Activated CD4-positive, alpha-beta T cell treated with anti-CD3 and anti-CD28 coated beads for 36 hours (primary cell): ENCODE measurements at regions not wholly inside any gene's neighbourhood (a gene's known extent, or its start where the extent isn't known, plus 50 kb on each side); places are given as distances from the start of the nearest gene placed in this dataset.

Source experiments
- ATAC-seq: fragments of 200-7000 bp; cut with Tn5 transposase; one replicate; pipeline ENCODE4 v1.10.0; 2021; ENCODE audit warnings: mild to moderate bottlenecking, moderate library complexity
- CTCF ChIA-PET: fragments of 350-600 bp; sonication (Branson Sonifier 250); formaldehyde crosslinking; loops from one replicate; lab custom pipeline; 2021; ENCODE audit warnings: antibody characterized with exemption; lab: Charles Lee
- POLR2A ChIA-PET: fragments of 350-600 bp; sonication (Branson Sonifier 250); formaldehyde crosslinking; loops from one replicate; lab custom pipeline; 2021; ENCODE audit warnings: antibody characterized with exemption, inconsistent platforms; lab: Charles Lee
- DNase-seq: peaks from one replicate; pipeline ENCODE4 v3.0.0-alpha.2; 2020
- H3K27ac Mint-ChIP-seq: one replicate; pipeline ENCODE4 v1.8.0; 2021; ENCODE audit warnings: mixed read lengths
- H3K27me3 Mint-ChIP-seq: one replicate; pipeline ENCODE4 v1.8.0; 2021; ENCODE audit warnings: mixed read lengths
- H3K36me3 Mint-ChIP-seq: one replicate; pipeline ENCODE4 v1.8.0; 2021; ENCODE audit warnings: low read depth, mixed read lengths
- H3K4me1 Mint-ChIP-seq: one replicate; pipeline ENCODE4 v1.8.0; 2021; ENCODE audit warnings: mixed read lengths
- H3K4me3 Mint-ChIP-seq: one replicate; pipeline ENCODE4 v1.8.0; 2021; ENCODE audit warnings: mild to moderate bottlenecking, moderate library complexity, mixed read lengths
- H3K9me3 Mint-ChIP-seq: one replicate; pipeline ENCODE4 v1.8.0; 2021; ENCODE audit warnings: low read depth, mixed read lengths
- intact Hi-C, 2 experiments: fragments of 100-400 bp; cut with DNase I in 1 of 2; cut with micrococcal nuclease in 1 of 2; formaldehyde crosslinking; loops; one replicate each; pipeline versions ENCODE4 v1.14.2 to v1.15.1; 2022 to 2024; cut with DNase I, micrococcal nuclease

DNA sequence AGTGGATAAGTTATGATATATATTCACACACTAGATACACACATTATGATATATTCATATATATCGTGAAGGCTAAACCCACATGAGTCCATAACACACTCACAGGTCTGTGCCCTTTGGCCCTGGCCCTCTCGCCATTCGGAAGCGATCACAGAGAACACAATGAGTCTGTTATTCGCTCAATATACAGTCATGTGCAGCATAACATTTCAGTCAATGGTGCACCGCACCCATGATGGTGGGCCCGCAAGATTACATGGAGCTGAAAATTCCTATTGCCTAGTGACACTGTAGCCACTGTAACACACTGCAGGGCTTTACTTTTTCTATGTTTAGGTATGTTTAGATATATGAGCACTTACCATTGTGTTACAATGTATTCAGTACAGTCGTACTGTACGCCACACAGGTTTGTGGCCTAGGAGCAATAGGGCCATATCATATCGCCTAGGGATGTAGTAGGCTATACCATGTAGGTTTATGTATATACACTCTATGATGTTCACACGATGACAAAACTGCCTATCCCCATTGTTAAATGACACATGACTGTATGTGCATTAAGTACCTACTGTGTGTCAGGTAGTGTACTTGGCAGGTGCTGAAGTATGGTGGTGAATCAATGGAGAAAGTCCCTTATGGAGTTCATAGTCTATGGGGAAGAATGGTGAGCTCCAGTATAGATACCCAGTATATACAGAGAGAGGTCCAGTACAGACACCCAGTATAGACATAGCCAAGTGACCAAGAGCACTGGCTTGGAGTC is 198.8 kb upstream of the KLF14 start:
- peak; percentile 17 for ATAC-seq
- Mint-ChIP-seq H3K9me3 (no peaks in the 10 kb centered on the region), H3K4me3 (no peak overlapping the region), H3K27ac (no peak overlapping the region), H3K4me1 (peaks cover 87% of the 10 kb centered on the region), H3K27me3 (no peaks in the 10 kb centered on the region), H3K36me3 (peaks cover 80% of the 10 kb centered on the region)
- intact Hi-C loops, result no loop called here
- CTCF ChIA-PET, result interaction anchor here (1.4 to 5.4 kb wide), 3 partner anchors 12 to 107 kb away, joined by 7 to 23 read pairs (median 17); no protein-coding TSS in a partner anchor
- no peak for DNase-seq
- POLR2A ChIA-PET, result no interaction called here

DNA sequence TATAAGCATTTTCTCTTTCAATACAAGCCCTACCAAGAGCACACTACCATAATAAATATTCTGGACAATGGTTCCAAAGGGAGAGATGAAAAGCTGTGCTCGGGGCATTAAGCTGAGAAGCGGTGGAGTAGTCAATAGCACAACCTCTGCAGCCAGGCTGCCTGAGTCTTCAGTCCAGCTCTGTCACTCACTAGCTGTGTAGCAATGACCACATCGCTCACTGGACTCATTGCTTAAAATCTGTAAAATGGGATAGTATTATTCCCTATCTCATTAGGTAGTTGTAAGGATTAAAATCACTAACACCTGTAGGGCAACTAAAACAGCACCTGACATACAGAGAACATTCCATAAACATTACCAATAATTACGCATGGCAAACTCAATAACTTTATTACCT is 199.9 kb upstream of the KLF14 start:
- peaks cover 78% of the 10 kb centered on the region for H3K36me3 Mint-ChIP-seq
- H3K4me3 Mint-ChIP-seq, result no peak overlapping the region
- POLR2A ChIA-PET, result interaction anchor here (0.6 kb wide), 1 partner anchor 643 kb away, joined by 3 read pairs; no protein-coding TSS in a partner anchor
- H3K9me3 Mint-ChIP-seq, result no peaks in the 10 kb centered on the region
- DNase-seq, result no peak
- no peaks in the 10 kb centered on the region for H3K27me3 Mint-ChIP-seq
- ATAC-seq, result no peak
- CTCF ChIA-PET, result interaction anchor here (1.1 to 5.4 kb wide), 3 partner anchors 11 to 106 kb away, joined by 3 to 17 read pairs (median 4); no protein-coding TSS in a partner anchor
- H3K27ac Mint-ChIP-seq, result peak overlapping the region; percentile 72
- H3K4me1 Mint-ChIP-seq, result peaks cover 87% of the 10 kb centered on the region
- intact Hi-C loops, result no loop called here

DNA sequence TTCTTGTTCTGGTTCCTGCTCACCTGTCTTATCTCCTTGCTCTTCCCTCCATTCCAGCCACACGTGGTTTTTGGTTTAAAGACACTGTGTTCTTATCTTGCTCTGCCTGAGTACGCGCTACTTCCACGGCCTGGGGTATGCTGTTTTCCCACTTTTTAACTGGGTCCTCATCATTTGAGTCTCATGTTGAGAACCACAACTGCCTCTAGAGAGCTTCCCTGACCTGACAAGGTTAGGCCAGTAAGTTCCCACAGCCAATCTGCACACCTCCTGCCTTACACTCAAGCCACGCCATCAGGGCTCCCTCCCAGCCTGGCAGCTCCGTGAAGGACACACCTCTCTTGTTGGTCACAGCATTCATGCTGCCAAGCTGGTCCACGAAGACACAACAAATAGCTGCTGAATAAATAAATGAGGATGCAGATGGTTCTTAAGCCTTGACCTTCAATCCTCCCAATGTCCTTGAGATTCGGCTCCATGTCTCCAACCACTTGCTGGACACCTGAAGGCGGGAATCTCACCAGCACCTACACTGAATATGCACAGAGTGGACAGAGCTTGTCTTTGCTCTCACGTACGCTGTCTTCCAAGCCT is 201.7 kb upstream of the KLF14 start:
- Mint-ChIP-seq H3K4me3 (peak overlapping the region; percentile 2), H3K27ac (peak overlapping the region; percentile 83), H3K27me3 (no peaks in the 10 kb centered on the region), H3K4me1 (peaks cover 89% of the 10 kb centered on the region), H3K9me3 (no peaks in the 10 kb centered on the region), H3K36me3 (peaks cover 79% of the 10 kb centered on the region)
- ATAC-seq (no peak), DNase-seq (no peak)
- ChIA-PET CTCF (interaction anchor here (0.8 to 0.9 kb wide), 2 partner anchors 19 to 38 kb away, joined by 3 to 5 read pairs; no protein-coding TSS in a partner anchor), POLR2A (interaction anchor here (0.6 to 2.6 kb wide), 4 partner anchors 15 to 160 kb away, joined by 3 to 12 read pairs (median 5); no protein-coding TSS in a partner anchor)
- intact Hi-C loops, result no loop called here

DNA sequence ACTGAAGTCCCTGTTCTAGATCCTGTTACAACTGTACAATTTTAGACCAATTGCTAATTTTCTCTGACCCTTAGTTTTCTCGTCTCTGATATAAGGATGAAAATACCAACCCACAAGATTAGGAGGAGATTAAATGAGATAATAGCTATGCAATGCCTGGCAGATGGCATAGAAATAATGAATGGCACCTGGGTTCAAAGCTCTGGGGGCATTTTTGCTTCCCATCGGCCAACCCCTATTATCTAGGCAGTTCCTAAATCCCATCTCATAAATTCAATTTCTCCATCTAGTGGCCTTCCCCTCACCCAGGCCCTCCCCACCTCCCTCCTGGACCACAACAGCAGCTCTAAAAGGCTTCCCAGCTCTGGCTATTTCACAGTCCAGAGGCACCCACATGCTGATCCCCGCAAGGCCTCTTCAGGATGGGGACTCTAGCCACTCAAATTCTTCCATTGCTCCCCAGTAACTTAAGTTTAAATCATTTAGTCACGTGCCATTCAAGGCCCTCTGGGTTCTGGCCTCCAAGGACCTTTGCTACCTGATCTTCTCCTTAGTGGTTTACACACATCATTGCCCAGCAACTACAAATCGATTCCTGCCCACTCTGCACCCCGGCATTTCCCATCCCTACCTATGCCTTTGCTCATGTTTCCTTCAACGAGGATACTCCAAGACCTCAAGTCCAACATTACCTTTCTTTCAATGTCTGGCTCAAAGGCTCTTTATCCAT is 202.4 kb upstream of the KLF14 start:
- ChIA-PET CTCF (interaction anchor here (0.7 to 0.9 kb wide), 3 partner anchors 18 to 49 kb away, joined by 3 to 5 read pairs (median 4); no protein-coding TSS in a partner anchor), POLR2A (interaction anchor here (2.6 kb wide), 1 partner anchor 23 kb away, joined by 12 read pairs; no protein-coding TSS in a partner anchor)
- H3K4me3 Mint-ChIP-seq, result peak overlapping the region; percentile 9
- peaks cover 89% of the 10 kb centered on the region for H3K4me1 Mint-ChIP-seq
- no peak for DNase-seq
- no peaks in the 10 kb centered on the region for H3K27me3 Mint-ChIP-seq
- intact Hi-C loops, result no loop called here
- ATAC-seq, result no peak
- peaks cover 81% of the 10 kb centered on the region for H3K36me3 Mint-ChIP-seq
- peak overlapping the region; percentile 83 for H3K27ac Mint-ChIP-seq
- H3K9me3 Mint-ChIP-seq, result no peaks in the 10 kb centered on the region

DNA sequence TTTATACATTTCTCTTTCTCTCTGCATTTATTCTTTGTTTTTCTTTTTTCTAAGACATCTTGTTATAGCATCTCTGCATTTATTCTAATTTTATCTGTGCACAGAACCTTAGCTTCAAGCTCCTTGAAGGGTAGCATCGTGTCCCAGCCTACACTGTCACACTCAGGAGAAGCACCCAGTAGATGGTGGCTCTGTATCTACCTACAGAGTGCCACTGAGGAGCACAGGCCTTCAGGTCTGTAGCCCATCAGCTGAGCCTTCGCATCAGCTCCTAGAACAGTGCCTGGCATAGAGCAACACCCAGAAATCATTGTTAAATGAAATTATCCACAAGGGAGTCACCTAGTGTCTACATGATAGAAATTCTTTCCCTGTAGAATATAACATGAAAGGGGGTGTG is 203.0 kb upstream of the KLF14 start:
- DNase-seq (no peak), ATAC-seq (no peak)
- Mint-ChIP-seq H3K4me3 (peak overlapping the region; percentile 9), H3K4me1 (peaks cover 90% of the 10 kb centered on the region), H3K27me3 (no peaks in the 10 kb centered on the region), H3K36me3 (peaks cover 86% of the 10 kb centered on the region), H3K9me3 (no peaks in the 10 kb centered on the region), H3K27ac (peak overlapping the region; percentile 83)
- CTCF ChIA-PET, result interaction anchor here (0.9 to 2.6 kb wide), 3 partner anchors 26 to 120 kb away, joined by 3 to 11 read pairs (median 3); no protein-coding TSS in a partner anchor
- intact Hi-C loops, result no loop called here
- POLR2A ChIA-PET, result interaction anchor here (0.7 to 2.6 kb wide), 4 partner anchors 10 to 24 kb away, joined by 3 to 12 read pairs (median 6); no protein-coding TSS in a partner anchor

DNA sequence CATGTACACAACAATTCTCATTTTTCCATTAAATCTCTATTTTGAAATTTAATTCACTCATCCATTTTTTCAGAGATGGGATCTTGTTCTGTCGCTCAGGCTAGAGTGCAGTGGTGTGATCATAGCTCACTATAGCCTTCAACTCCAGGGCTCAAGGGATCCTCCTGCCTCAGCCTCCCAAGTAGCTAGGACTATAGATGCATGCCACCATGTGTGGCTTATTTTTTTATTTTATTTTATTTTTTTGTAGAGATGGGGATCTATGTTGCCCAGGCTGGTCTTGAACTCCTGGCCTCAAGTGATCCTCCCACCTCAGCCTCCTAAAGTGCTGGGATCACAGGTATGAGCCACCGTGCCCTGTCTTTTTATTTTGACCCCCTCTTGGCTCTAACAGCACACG is 203.8 kb upstream of the KLF14 start:
- Mint-ChIP-seq H3K4me3 (peak overlapping the region; percentile 41), H3K36me3 (peaks cover 88% of the 10 kb centered on the region), H3K27ac (peak overlapping the region; percentile 91), H3K27me3 (no peaks in the 10 kb centered on the region), H3K4me1 (peaks cover 91% of the 10 kb centered on the region), H3K9me3 (no peaks in the 10 kb centered on the region)
- CTCF ChIA-PET, result interaction anchor here (0.8 to 4.9 kb wide), 6 partner anchors 21 to 120 kb away, joined by 3 to 29 read pairs (median 4); no protein-coding TSS in a partner anchor
- intact Hi-C loops, result no loop called here
- ATAC-seq, result no peak
- POLR2A ChIA-PET, result interaction anchor here (1.0 to 2.6 kb wide), 5 partner anchors 11 to 41 kb away, joined by 3 to 12 read pairs (median 10); no protein-coding TSS in a partner anchor
- no peak for DNase-seq

DNA sequence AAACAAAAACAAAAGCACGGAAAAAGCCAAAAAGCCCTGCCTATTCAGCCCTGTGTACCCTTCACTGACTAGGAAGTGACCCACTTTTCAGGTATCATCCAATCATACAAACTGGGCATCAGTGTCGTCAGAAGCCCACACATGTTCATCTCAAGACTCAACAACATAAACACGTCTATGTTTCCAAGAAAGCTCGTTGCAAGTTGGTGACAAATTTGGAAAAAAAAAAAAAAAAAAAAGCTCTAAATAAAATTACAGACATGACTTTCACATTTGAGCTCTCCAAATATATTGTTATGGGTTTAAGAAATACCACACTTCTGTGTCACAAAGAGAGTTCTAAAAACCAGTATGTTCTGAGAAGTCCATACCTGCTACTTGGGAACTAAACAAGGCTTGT is 204.7 kb upstream of the KLF14 start:
- DNase-seq, result no peak
- Mint-ChIP-seq H3K27ac (peak overlapping the region; percentile 91), H3K9me3 (no peaks in the 10 kb centered on the region), H3K4me3 (peak overlapping the region; percentile 41), H3K27me3 (no peaks in the 10 kb centered on the region), H3K4me1 (peaks cover 91% of the 10 kb centered on the region), H3K36me3 (peaks cover 90% of the 10 kb centered on the region)
- peak; percentile 25 for ATAC-seq
- intact Hi-C loops, result no loop called here
- ChIA-PET POLR2A (interaction anchor here (0.9 to 2.3 kb wide), 3 partner anchors 25 to 250 kb away, joined by 4 to 11 read pairs (median 10); no protein-coding TSS in a partner anchor), CTCF (interaction anchor here (0.6 to 4.9 kb wide), 10 partner anchors 9 to 1537 kb away, joined by 3 to 29 read pairs (median 4); no protein-coding TSS in a partner anchor)

DNA sequence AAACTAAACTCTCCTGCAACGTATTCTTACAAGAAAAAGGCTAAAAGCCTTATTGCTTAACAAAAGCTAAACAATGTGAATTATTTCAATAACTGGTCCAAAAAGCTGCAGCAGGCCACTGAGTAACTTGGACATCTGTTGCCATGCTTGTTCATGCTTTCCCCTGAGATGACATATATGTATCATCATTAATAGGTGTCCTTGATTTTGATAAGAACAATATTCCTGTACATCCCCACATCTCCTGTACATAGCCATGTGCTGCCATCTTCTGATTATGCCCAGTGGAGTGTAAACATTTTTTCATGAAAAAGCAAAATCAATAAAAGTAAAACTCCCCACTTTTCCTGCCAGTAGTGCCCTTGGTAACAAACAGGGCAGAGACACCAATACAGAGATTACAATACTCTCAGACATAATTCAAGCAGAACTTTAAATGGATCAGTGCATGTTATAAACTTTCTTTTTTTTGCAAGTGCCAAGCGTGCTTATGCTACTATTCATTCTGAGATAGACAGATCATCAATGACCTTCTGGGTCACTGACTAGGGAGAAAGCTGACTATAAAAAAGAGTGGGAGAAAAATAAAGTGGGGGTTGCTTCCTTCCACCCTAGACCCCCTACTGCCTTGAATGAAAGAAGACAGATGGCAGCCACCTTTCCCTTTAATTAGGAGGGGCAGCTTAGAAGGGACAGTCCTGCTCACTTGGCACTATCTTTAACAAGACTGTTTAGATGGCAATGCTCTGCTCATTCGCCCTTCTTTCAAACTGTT is 205.5 kb upstream of the KLF14 start:
- H3K4me3 Mint-ChIP-seq, result peak overlapping the region; percentile 67
- peak overlapping the region; percentile 91 for H3K27ac Mint-ChIP-seq
- peaks cover 87% of the 10 kb centered on the region for H3K36me3 Mint-ChIP-seq
- DNase-seq, result no peak
- H3K27me3 Mint-ChIP-seq, result no peaks in the 10 kb centered on the region
- peaks cover 90% of the 10 kb centered on the region for H3K4me1 Mint-ChIP-seq
- ATAC-seq, result no peak
- H3K9me3 Mint-ChIP-seq, result no peaks in the 10 kb centered on the region
- CTCF ChIA-PET, result interaction anchor here (0.6 to 4.9 kb wide), 12 partner anchors 10 to 1538 kb away, joined by 3 to 29 read pairs (median 4); no protein-coding TSS in a partner anchor
- intact Hi-C loops, result loop anchor here in 1 of 2 experiments (10.0 kb wide), 1 partner anchor 45 kb away; no protein-coding TSS in a partner anchor
- POLR2A ChIA-PET, result interaction anchor here (0.5 to 2.3 kb wide), 7 partner anchors 11 to 249 kb away, joined by 3 to 11 read pairs (median 7); no protein-coding TSS in a partner anchor

DNA sequence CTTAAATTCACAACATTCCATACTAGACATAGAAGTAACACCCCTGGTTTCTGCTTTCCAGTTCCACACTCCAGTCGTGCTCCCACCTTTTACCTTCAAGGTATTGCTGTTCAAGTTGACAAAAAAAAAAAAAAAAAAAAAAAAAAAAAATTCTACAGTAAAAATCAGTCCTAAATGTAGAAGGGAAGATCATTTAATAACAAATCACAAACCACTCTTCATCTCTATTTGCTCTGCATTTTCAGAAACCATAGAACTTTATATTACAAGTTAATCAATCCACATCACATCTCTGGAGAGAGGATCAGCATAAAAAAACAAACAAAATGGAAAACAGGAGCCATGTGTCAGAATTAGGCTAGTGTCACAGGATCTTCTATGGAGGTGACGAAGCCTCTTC is 206.3 kb upstream of the KLF14 start:
- ATAC-seq (no peak), DNase-seq (no peak)
- no peaks in the 10 kb centered on the region for H3K27me3 Mint-ChIP-seq
- ChIA-PET CTCF (interaction anchor here (0.8 to 4.9 kb wide), 6 partner anchors 11 to 100 kb away, joined by 3 to 29 read pairs (median 4); no protein-coding TSS in a partner anchor), POLR2A (interaction anchor here (1.2 to 2.3 kb wide), 3 partner anchors 17 to 43 kb away, joined by 4 to 10 read pairs (median 7); no protein-coding TSS in a partner anchor)
- H3K4me3 Mint-ChIP-seq, result peak overlapping the region; percentile 67
- no peaks in the 10 kb centered on the region for H3K9me3 Mint-ChIP-seq
- H3K4me1 Mint-ChIP-seq, result peaks cover 89% of the 10 kb centered on the region
- intact Hi-C loops, result loop anchor here in 1 of 2 experiments (10.0 kb wide), 1 partner anchor 46 kb away; no protein-coding TSS in a partner anchor
- H3K27ac Mint-ChIP-seq, result peak overlapping the region; percentile 94
- peaks cover 87% of the 10 kb centered on the region for H3K36me3 Mint-ChIP-seq
